Caco-2 (cell line): ENCODE measurements at regions not wholly inside any gene's neighbourhood (a gene's known extent, or its start where the extent isn't known, plus 50 kb on each side); places are given as distances from the start of the nearest gene placed in this dataset.

ENCODE experiments used
- BruUV-seq: library from RNA; stranded (reverse); fragments of 400-500 nt; replicated peaks from 2 replicates; lab custom pipeline; 2021; lab: Mats Ljungman, UMichigan
- CTCF ChIA-PET: fragments of 300-600 bp; sonication (Branson Sonifier 250); formaldehyde crosslinking; loops from one replicate; lab custom pipeline; 2022; ENCODE audit warnings: antibody characterized with exemption; lab: Charles Lee
- POLR2A ChIA-PET: fragments of 300-600 bp; sonication (Branson Sonifier 250); formaldehyde crosslinking; loops from one replicate; lab custom pipeline; 2022; ENCODE audit warnings: antibody characterized with exemption; lab: Charles Lee
- DNase-seq, 2 experiments: peaks; one replicate each; pipeline versions ENCODE4 v3.0.0 to v3.0.0-alpha.2; 2020 to 2022
- H3K27me3 ChIP-seq: replicated peaks from 2 replicates; pipeline ENCODE4 v1.6.0; 2011; ENCODE audit warnings: low read length; ENCODE audit not compliant: control insufficient read depth, insufficient read depth
- H3K36me3 ChIP-seq: 2 replicates; pipeline ENCODE4 v1.5.1; 2011; ENCODE audit warnings: low read length; ENCODE audit not compliant: control insufficient read depth, insufficient read depth
- H3K4me1 ChIP-seq: fragments of 250-450 bp; sonication (Bioruptor Pico); 2 replicates; pipeline ENCODE4 v1.5.1; 2020; ENCODE audit warnings: mild to moderate bottlenecking
- H3K4me3 ChIP-seq: 2 replicates; pipeline ENCODE4 v1.5.1; 2011; ENCODE audit warnings: low read depth, mild to moderate bottlenecking, control low read depth, low read length
- H3K9me3 ChIP-seq: fragments of 250-450 bp; sonication (Bioruptor Pico); 2 replicates; pipeline ENCODE4 v1.5.1; 2020; ENCODE audit warnings: mild to moderate bottlenecking, moderate library complexity
- H3K27ac Mint-ChIP-seq: one replicate; pipeline ENCODE4 v1.8.0; 2022; ENCODE audit warnings: mixed read lengths; ENCODE audit not compliant: unreplicated experiment
- H3K27me3 Mint-ChIP-seq: one replicate; pipeline ENCODE4 v1.8.0; 2022; ENCODE audit warnings: mixed read lengths; ENCODE audit not compliant: insufficient read depth, unreplicated experiment
- H3K36me3 Mint-ChIP-seq: one replicate; pipeline ENCODE4 v1.8.0; 2022; ENCODE audit warnings: mild to moderate bottlenecking, mixed read lengths; ENCODE audit not compliant: insufficient read depth, unreplicated experiment
- H3K4me1 Mint-ChIP-seq: one replicate; pipeline ENCODE4 v1.8.0; 2022; ENCODE audit warnings: low read depth, mixed read lengths; ENCODE audit not compliant: unreplicated experiment
- H3K4me3 Mint-ChIP-seq: one replicate; pipeline ENCODE4 v1.8.0; 2022; ENCODE audit warnings: mild to moderate bottlenecking, moderate library complexity, mixed read lengths; ENCODE audit not compliant: unreplicated experiment
- H3K9me3 Mint-ChIP-seq: one replicate; pipeline ENCODE4 v1.8.0; 2022; ENCODE audit warnings: mixed read lengths; ENCODE audit not compliant: unreplicated experiment
- CTCF ChIP-seq, 2 experiments: fragments of 200-600 bp in 1 of 2; IDR thresholded peaks; 1 replicate in 1 of 2; 2 replicates in 1 of 2; pipeline versions ENCODE4 v1.5.1 to v1.8.0; 2011 to 2022; ENCODE audit warnings: antibody characterized with exemption in 1 of 2, control low read depth in 1 of 2, inconsistent platforms in 1 of 2, low read depth in 1 of 2, low read length in 1 of 2, mild to moderate bottlenecking in 1 of 2, moderate library complexity in 1 of 2; ENCODE audit not compliant: insufficient read depth in 1 of 2, severe bottlenecking in 1 of 2, unreplicated experiment in 1 of 2
- intact Hi-C: fragments of 100-400 bp; cut with micrococcal nuclease; formaldehyde crosslinking; loops from one replicate; pipeline ENCODE4 v1.10.0; 2022; ENCODE audit not compliant: unreplicated experiment

GRCh38 chr5:13253111-13253510 lies 691.4 kb downstream of the DNAH5 start:
- no peaks in the 10 kb centered on the region for H3K9me3 ChIP-seq
- Mint-ChIP-seq H3K9me3 (no peaks in the 10 kb centered on the region), H3K27ac (no peak overlapping the region), H3K36me3 (no peaks in the 10 kb centered on the region), H3K4me1 (no peaks in the 10 kb centered on the region), H3K4me3 (no peak overlapping the region), H3K27me3 (no peaks in the 10 kb centered on the region)
- peaks cover 4% of the 10 kb centered on the region; the same call in 1 of the 2 replicates for H3K4me1 ChIP-seq
- no peaks in the 10 kb centered on the region for H3K27me3 ChIP-seq
- intact Hi-C loops = no loop called here
- no peak overlapping the region for H3K4me3 ChIP-seq
- ChIA-PET CTCF (no interaction called here), POLR2A (no interaction called here)
- H3K36me3 ChIP-seq = no peaks in the 10 kb centered on the region
- no peak for TF ChIP-seq CTCF (IDR thresholded peaks at IDR 0.05; ENCODE audit: insufficient read depth in 1 of 2, low read depth in 1 of 2, low read length in 1 of 2, severe bottlenecking in 1 of 2, unreplicated experiment in 1 of 2)
- DNase-seq = no peak
- BruUV-seq = no TSS peak

GRCh38 chr5:13252699-13253098 lies 691.8 kb downstream of the DNAH5 start:
- ChIA-PET CTCF (no interaction called here), POLR2A (no interaction called here)
- Mint-ChIP-seq H3K27ac (no peak overlapping the region), H3K4me3 (no peak overlapping the region), H3K9me3 (no peaks in the 10 kb centered on the region), H3K4me1 (no peaks in the 10 kb centered on the region), H3K36me3 (no peaks in the 10 kb centered on the region), H3K27me3 (no peaks in the 10 kb centered on the region)
- H3K4me1 ChIP-seq = peaks cover 4% of the 10 kb centered on the region; the same call in 1 of the 2 replicates
- no peaks in the 10 kb centered on the region for H3K27me3 ChIP-seq
- H3K36me3 ChIP-seq = no peaks in the 10 kb centered on the region
- TF ChIP-seq CTCF (IDR thresholded peaks at IDR 0.05; ENCODE audit: insufficient read depth in 1 of 2, low read depth in 1 of 2, low read length in 1 of 2, severe bottlenecking in 1 of 2, unreplicated experiment in 1 of 2) = no peak
- H3K9me3 ChIP-seq = no peaks in the 10 kb centered on the region
- no TSS peak for BruUV-seq
- no peak overlapping the region for H3K4me3 ChIP-seq
- intact Hi-C loops = no loop called here
- DNase-seq = no peak

GRCh38 chr5:13251623-13252376 lies 692.7 kb downstream of the DNAH5 start:
- BruUV-seq = no TSS peak
- no peaks in the 10 kb centered on the region for H3K27me3 Mint-ChIP-seq
- H3K4me3 Mint-ChIP-seq = no peak overlapping the region
- H3K4me3 ChIP-seq = no peak overlapping the region
- POLR2A ChIA-PET = no interaction called here
- no peaks in the 10 kb centered on the region for H3K36me3 ChIP-seq
- no peak for TF ChIP-seq CTCF (IDR thresholded peaks at IDR 0.05; ENCODE audit: insufficient read depth in 1 of 2, low read depth in 1 of 2, low read length in 1 of 2, severe bottlenecking in 1 of 2, unreplicated experiment in 1 of 2)
- H3K9me3 ChIP-seq = no peaks in the 10 kb centered on the region
- H3K9me3 Mint-ChIP-seq = no peaks in the 10 kb centered on the region
- intact Hi-C loops = no loop called here
- H3K27ac Mint-ChIP-seq = no peak overlapping the region
- H3K27me3 ChIP-seq = no peaks in the 10 kb centered on the region
- no peaks in the 10 kb centered on the region for H3K4me1 Mint-ChIP-seq
- CTCF ChIA-PET = interaction anchor here (0.6 kb wide), 1 partner anchor 409 kb away, joined by 3 read pairs; no protein-coding TSS in a partner anchor
- no peaks in the 10 kb centered on the region for H3K36me3 Mint-ChIP-seq
- DNase-seq = no peak
- peaks cover 4% of the 10 kb centered on the region; the same call in 1 of the 2 replicates for H3K4me1 ChIP-seq
